ENCODE measurements at regions not wholly inside any gene's neighbourhood (a gene's known extent, or its start where the extent isn't known, plus 50 kb on each side); places are given as distances from the start of the nearest gene placed in this dataset.
"Not testable (repeated sequence)": the region's sequence is repeated elsewhere in the genome, so short reads cannot be mapped to it uniquely, and the experiment has no call there.

DNA sequence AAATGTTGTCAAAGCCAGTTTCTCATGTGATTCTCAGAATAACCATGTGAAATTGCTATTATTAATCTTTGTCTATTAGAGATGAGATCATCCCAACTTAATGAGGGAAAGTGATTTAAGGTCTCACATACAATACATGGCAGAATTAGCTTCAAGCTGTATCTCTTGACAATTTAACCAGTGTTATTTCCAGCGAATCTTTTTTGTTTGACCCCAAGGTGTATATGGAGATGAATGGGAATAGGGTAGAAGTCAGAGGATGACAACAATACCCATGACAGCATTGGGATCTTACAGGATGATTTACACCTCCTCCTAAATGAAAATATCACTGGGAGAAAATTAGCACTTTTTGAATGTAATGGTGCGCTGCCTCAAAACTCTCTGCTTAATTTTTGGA, 290.8 kb upstream of the LUZP2 start:
- Histone ChIP-seq H3K9me3 (no peaks in the 10 kb centered on the region), H3K27ac (no peak overlapping the region), H3K27me3 (no peaks in the 10 kb centered on the region), H3K4me1 (no peaks in the 10 kb centered on the region), H3K36me3 (no peaks in the 10 kb centered on the region), H3K4me3 (no peak overlapping the region)
- intact Hi-C loops (cut with DNase I), result no loop called here
- TF ChIP-seq POLR2A (IDR thresholded peaks at IDR 0.05), result no peak
- TF ChIP-seq, protein P1, sequence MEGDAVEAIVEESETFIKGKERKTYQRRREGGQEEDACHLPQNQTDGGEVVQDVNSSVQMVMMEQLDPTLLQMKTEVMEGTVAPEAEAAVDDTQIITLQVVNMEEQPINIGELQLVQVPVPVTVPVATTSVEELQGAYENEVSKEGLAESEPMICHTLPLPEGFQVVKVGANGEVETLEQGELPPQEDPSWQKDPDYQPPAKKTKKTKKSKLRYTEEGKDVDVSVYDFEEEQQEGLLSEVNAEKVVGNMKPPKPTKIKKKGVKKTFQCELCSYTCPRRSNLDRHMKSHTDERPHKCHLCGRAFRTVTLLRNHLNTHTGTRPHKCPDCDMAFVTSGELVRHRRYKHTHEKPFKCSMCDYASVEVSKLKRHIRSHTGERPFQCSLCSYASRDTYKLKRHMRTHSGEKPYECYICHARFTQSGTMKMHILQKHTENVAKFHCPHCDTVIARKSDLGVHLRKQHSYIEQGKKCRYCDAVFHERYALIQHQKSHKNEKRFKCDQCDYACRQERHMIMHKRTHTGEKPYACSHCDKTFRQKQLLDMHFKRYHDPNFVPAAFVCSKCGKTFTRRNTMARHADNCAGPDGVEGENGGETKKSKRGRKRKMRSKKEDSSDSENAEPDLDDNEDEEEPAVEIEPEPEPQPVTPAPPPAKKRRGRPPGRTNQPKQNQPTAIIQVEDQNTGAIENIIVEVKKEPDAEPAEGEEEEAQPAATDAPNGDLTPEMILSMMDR (IDR thresholded peaks at IDR 0.05), result no peak
- no peak for DNase-seq
- 72 to 73% methylated on average over 2 of the region's 2 CpGs for WGBS, 2 donors

DNA sequence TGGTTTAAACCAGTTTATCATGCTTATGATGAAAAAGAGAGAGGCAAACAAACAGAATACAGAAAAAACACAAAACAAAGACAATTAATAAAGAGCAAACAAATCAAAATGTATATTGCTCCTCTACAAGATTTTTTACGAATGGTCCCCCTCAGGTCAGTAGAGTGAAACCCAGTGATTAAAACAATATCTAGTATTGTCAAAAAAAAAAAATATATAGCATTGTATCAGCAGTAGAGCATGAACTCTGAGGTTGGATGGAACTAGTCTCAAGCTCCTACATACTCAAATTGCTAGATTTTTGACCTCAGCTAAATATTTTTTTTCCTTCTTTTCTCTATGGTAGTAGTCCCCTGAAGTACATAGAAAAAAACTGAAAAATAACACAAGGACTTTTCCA, 290.3 kb upstream of the LUZP2 start:
- Histone ChIP-seq H3K27ac (no peak overlapping the region), H3K9me3 (no peaks in the 10 kb centered on the region), H3K27me3 (no peaks in the 10 kb centered on the region), H3K4me1 (no peaks in the 10 kb centered on the region), H3K4me3 (no peak overlapping the region), H3K36me3 (no peaks in the 10 kb centered on the region)
- no peak for DNase-seq
- intact Hi-C loops (cut with DNase I), result no loop called here
- TF ChIP-seq POLR2A (IDR thresholded peaks at IDR 0.05), result no peak
- TF ChIP-seq, protein P1 (IDR thresholded peaks at IDR 0.05), result no peak
- 40 to 59% methylated on average over 1 of the region's 1 CpG for WGBS, 2 donors

DNA sequence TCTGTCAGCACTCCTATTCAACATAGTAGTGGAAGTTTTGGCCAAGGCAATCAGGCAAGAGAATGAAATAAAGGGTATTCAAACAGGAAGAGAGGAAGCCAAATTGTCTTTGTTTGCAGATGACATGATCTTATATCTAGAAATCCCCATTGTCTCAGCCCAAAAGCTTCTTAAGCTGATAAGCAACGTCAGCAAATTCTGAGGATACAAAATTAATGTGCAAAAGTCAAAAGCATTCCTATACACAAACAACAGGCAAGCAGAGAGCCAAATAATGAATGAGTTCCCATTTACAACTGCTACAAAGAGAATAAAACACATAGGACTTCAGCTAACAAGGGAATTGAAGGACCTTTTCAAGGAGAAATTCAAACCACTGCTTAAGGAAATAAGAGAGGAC, 280.4 kb upstream of the LUZP2 start:
- Histone ChIP-seq H3K27me3 (no peaks in the 10 kb centered on the region), H3K36me3 (no peaks in the 10 kb centered on the region), H3K27ac (no peak overlapping the region), H3K4me3 (no peak overlapping the region), H3K4me1 (no peaks in the 10 kb centered on the region), H3K9me3 (no peaks in the 10 kb centered on the region)
- WGBS, 2 donors, result 16 to 50% methylated on average over 1 of the region's 1 CpG
- intact Hi-C loops (cut with DNase I), result no loop called here
- no peak for DNase-seq
- TF ChIP-seq POLR2A (IDR thresholded peaks at IDR 0.05), result no peak
- TF ChIP-seq, protein P1 (IDR thresholded peaks at IDR 0.05), result no peak

DNA sequence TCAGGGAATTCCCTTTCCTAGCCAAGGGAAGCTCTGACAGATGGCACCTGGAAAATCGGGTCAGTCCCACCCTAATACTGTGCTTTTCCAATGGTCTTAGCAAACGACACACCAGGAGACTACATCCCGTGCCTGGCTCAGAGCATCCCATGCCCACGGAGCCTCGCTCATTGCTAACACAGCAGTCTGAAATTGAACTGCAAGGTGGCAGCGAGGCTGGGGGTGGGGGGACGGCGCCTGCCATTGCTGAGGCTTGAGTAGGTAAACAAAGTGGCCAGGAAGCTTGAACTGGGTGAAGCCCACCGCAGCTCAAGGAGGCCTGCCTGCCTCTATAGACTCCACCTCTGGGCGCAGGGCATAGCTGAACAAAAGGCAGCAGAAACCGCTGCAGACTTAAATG, 279.5 kb upstream of the LUZP2 start:
- H3K9me3 ChIP-seq; H3K27me3 ChIP-seq; H3K4me3 ChIP-seq; H3K36me3 ChIP-seq; DNase-seq; intact Hi-C loops (cut with DNase I); H3K27ac ChIP-seq; H3K4me1 ChIP-seq: not testable (repeated sequence)
- WGBS, 2 donors, result 70 to 88% methylated on average over 2 to 4 of the region's 11 CpGs

DNA sequence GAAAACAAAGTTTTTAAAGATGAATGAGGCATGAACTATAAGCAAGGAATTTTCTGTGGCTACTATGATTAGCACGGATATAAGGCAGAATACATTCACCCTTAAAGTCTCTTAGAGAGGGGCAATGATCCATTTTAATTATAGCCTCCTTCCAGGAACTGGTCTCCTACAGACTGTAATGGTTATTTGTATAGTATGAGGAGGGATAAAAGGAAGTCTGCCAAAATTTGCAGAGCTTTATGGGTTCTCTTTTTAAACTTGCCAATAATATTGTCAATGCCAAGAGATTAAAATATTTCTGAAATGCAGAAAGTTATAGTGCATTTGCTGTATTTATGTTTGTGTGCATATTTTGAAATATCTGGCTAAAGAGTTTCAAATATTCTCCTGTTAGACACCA, 271.4 kb upstream of the LUZP2 start:
- Histone ChIP-seq H3K27me3 (no peaks in the 10 kb centered on the region), H3K4me1 (no peaks in the 10 kb centered on the region), H3K27ac (no peak overlapping the region), H3K9me3 (no peaks in the 10 kb centered on the region), H3K4me3 (no peak overlapping the region), H3K36me3 (no peaks in the 10 kb centered on the region)
- no peak for DNase-seq
- TF ChIP-seq, protein P1 (IDR thresholded peaks at IDR 0.05), result no peak
- TF ChIP-seq POLR2A (IDR thresholded peaks at IDR 0.05), result no peak
- intact Hi-C loops (cut with DNase I), result no loop called here
- WGBS, 2 donors, result 27 to 47% methylated on average over 1 of the region's 1 CpG

DNA sequence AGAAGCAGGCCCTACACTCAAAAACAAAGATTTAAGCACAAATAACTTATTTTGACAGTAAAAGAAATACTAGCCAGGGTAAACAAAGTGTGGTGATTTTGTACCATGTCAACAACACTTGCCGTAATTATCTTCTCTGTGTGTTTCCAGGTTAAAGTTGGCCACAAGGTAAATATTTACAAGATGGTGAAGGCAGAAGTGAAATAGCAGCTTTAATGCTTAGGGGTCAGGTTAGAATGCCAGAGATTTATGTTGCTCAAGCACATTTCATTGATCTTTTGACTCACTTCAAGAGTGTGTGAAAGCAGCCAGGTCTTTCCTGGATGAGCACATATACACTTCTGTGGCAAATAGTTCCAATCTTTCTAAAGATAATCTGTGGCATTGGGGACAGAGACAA, 270.2 kb upstream of the LUZP2 start:
- TF ChIP-seq, protein P1 (IDR thresholded peaks at IDR 0.05), result no peak
- TF ChIP-seq POLR2A (IDR thresholded peaks at IDR 0.05), result no peak
- H3K27me3 ChIP-seq, result no peaks in the 10 kb centered on the region

More for the DNA sequence above, 270.2 kb upstream of the LUZP2 start:
- no peak overlapping the region for H3K27ac ChIP-seq
- no peaks in the 10 kb centered on the region for H3K9me3 ChIP-seq
- H3K36me3 ChIP-seq, result no peaks in the 10 kb centered on the region
- H3K4me1 ChIP-seq, result no peaks in the 10 kb centered on the region
- no peak overlapping the region for H3K4me3 ChIP-seq
- 48 to 58% methylated on average over 1 of the region's 1 CpG for WGBS, 2 donors
- intact Hi-C loops (cut with DNase I), result no loop called here
- DNase-seq, result no peak

Measured in esophagus squamous epithelium (tissue), 5 donors.